ENCODE measurements at regions not wholly inside any gene's neighbourhood (a gene's known extent, or its start where the extent isn't known, plus 50 kb on each side); places are given as distances from the start of the nearest gene placed in this dataset.
A peak's percentile ranks its signal among the peaks of the same experiment; 100 is the strongest.
"Not testable (repeated sequence)": the region's sequence is repeated elsewhere in the genome, so short reads cannot be mapped to it uniquely, and the experiment has no call there.

DNA sequence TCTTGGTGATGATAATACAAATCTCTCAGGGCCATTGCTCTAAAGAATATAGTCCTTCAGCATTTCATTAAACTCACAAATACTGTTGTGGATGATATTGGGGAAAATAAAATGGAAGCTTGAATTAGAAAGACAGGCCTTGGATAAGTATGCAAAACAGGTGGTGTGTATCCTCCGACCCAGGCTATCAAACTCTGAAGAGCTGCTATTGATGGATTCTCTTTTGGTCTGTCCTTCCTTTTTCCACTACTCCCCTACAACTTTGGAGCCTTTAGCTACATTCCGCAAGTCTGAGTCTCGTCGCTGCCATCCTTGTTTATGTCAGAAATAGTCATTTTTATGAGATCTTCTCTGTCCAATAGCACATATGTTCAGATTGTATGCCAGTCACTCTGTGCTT is 351.6 kb downstream of the KCNJ2 start:
- Histone ChIP-seq H3K27me3 (replicated peaks; ENCODE audit: insufficient read depth, low read depth, low read length, poor library complexity) (no peaks in the 10 kb centered on the region), H3K9me3 (ENCODE audit: low read depth, low read length, poor library complexity, severe bottlenecking) (no peaks in the 10 kb centered on the region), H3K27ac (ENCODE audit: low read depth, low read length, poor library complexity, severe bottlenecking) (no peak overlapping the region), H3K4me3 (ENCODE audit: low read depth, low read length, poor library complexity, severe bottlenecking) (no peak overlapping the region), H3K4me1 (ENCODE audit: insufficient read depth, low read length, poor library complexity, severe bottlenecking) (no peaks in the 10 kb centered on the region), H3K36me3 (ENCODE audit: insufficient read depth, low read length, poor library complexity, severe bottlenecking) (no peaks in the 10 kb centered on the region)
- TF ChIP-seq, protein P1, sequence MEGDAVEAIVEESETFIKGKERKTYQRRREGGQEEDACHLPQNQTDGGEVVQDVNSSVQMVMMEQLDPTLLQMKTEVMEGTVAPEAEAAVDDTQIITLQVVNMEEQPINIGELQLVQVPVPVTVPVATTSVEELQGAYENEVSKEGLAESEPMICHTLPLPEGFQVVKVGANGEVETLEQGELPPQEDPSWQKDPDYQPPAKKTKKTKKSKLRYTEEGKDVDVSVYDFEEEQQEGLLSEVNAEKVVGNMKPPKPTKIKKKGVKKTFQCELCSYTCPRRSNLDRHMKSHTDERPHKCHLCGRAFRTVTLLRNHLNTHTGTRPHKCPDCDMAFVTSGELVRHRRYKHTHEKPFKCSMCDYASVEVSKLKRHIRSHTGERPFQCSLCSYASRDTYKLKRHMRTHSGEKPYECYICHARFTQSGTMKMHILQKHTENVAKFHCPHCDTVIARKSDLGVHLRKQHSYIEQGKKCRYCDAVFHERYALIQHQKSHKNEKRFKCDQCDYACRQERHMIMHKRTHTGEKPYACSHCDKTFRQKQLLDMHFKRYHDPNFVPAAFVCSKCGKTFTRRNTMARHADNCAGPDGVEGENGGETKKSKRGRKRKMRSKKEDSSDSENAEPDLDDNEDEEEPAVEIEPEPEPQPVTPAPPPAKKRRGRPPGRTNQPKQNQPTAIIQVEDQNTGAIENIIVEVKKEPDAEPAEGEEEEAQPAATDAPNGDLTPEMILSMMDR (conservative IDR thresholded peaks at IDR 0.05; ENCODE audit: low read depth, low read length) = no peak
- no peak for TF ChIP-seq EZH2 (IDR thresholded peaks at IDR 0.05; ENCODE audit: borderline replicate concordance, low read depth, low read length, poor library complexity, severe bottlenecking)
- BruUV-seq (replicated peaks) = no TSS peak
- intact Hi-C loops (cut with micrococcal nuclease; ENCODE audit: unreplicated experiment) = no loop called here
- no peak for DNase-seq (ENCODE audit: low spot score)
- ChIA-PET POLR2A (ENCODE audit: low non-redundant PET) (no interaction called here), CTCF (no interaction called here)

DNA sequence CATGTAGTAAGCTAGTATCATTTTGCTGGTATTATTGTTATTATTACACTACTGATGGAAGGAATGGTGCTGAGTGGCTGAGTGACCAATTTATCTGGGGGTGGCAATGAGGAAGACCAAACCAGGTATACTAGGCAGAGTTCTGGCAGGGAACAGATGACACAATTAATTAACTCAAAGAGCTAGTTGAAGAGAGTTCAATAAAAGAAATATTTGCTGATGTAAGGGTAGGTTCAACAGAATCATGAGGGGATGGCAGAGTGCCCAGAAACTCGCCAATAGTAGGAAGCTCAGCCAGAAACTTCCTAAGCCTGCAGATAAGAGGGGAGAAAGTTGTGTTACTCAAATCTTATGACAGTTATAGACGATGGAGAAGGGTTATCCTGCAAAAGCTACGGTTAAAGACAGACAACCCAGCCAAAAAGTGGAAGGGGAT is 352.5 kb downstream of the KCNJ2 start:
- no peak overlapping the region for H3K27ac ChIP-seq (ENCODE audit: low read depth, low read length, poor library complexity, severe bottlenecking)
- H3K36me3 ChIP-seq (ENCODE audit: insufficient read depth, low read length, poor library complexity, severe bottlenecking) = no peaks in the 10 kb centered on the region
- DNase-seq (ENCODE audit: low spot score) = peak; percentile 2
- H3K4me1 ChIP-seq (ENCODE audit: insufficient read depth, low read length, poor library complexity, severe bottlenecking) = no peaks in the 10 kb centered on the region
- no peak overlapping the region for H3K4me3 ChIP-seq (ENCODE audit: low read depth, low read length, poor library complexity, severe bottlenecking)
- TF ChIP-seq, protein P1 (conservative IDR thresholded peaks at IDR 0.05; ENCODE audit: low read depth, low read length) = no peak
- no peak for TF ChIP-seq EZH2 (IDR thresholded peaks at IDR 0.05; ENCODE audit: borderline replicate concordance, low read depth, low read length, poor library complexity, severe bottlenecking)
- ChIA-PET CTCF (no interaction called here), POLR2A (ENCODE audit: low non-redundant PET) (no interaction called here)
- no TSS peak for BruUV-seq (replicated peaks)
- intact Hi-C loops (cut with micrococcal nuclease; ENCODE audit: unreplicated experiment) = no loop called here
- no peaks in the 10 kb centered on the region for H3K9me3 ChIP-seq (ENCODE audit: low read depth, low read length, poor library complexity, severe bottlenecking)
- H3K27me3 ChIP-seq (replicated peaks; ENCODE audit: insufficient read depth, low read depth, low read length, poor library complexity) = no peaks in the 10 kb centered on the region

DNA sequence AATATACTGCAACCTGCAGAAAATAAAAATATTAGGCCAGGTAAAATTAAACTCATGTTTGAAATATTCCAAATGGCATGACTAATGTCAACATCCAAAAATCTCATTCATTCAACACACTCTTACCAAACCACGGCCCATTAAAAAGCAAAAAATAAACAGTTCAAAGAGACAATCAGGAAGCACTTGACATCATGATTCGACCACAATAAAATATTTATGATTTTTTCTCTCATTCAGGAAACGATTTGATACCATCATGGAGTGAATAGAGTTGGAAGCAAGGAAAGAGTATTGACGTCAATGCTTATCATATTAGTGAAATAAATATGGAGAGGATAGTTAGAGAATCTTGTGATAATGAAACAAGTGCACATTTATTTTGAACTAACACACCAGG is 354.1 kb downstream of the KCNJ2 start:
- no peak overlapping the region for H3K4me3 ChIP-seq (ENCODE audit: low read depth, low read length, poor library complexity, severe bottlenecking)
- no peak for TF ChIP-seq EZH2 (IDR thresholded peaks at IDR 0.05; ENCODE audit: borderline replicate concordance, low read depth, low read length, poor library complexity, severe bottlenecking)
- TF ChIP-seq, protein P1 (conservative IDR thresholded peaks at IDR 0.05; ENCODE audit: low read depth, low read length) = no peak
- DNase-seq (ENCODE audit: low spot score) = no peak
- H3K9me3 ChIP-seq (ENCODE audit: low read depth, low read length, poor library complexity, severe bottlenecking) = no peaks in the 10 kb centered on the region
- ChIA-PET CTCF (no interaction called here), POLR2A (ENCODE audit: low non-redundant PET) (no interaction called here)
- no peaks in the 10 kb centered on the region for H3K36me3 ChIP-seq (ENCODE audit: insufficient read depth, low read length, poor library complexity, severe bottlenecking)
- no peaks in the 10 kb centered on the region for H3K27me3 ChIP-seq (replicated peaks; ENCODE audit: insufficient read depth, low read depth, low read length, poor library complexity)
- no peaks in the 10 kb centered on the region for H3K4me1 ChIP-seq (ENCODE audit: insufficient read depth, low read length, poor library complexity, severe bottlenecking)
- intact Hi-C loops (cut with micrococcal nuclease; ENCODE audit: unreplicated experiment) = no loop called here
- H3K27ac ChIP-seq (ENCODE audit: low read depth, low read length, poor library complexity, severe bottlenecking) = no peak overlapping the region
- no TSS peak for BruUV-seq (replicated peaks)

DNA sequence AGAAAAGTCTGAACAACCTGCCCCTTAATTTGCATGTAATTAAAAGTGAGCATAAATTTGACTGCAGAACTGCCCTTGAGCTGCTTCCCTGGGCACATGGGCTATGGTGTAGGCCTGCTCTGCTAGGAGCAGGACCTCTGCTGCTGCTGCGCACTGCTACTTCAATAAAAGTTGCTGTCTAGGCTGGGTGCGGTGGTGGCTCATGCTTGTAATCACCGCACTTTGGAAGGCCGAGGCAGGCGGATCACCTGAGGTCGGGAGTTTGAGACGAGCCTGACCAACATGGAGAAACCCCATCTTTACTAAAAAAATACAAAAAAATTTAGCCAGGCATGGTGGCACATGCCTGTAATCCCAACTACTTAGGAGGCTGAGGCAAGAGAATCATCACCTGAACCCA is 355.7 kb downstream of the KCNJ2 start:
- H3K4me3 ChIP-seq (ENCODE audit: low read depth, low read length, poor library complexity, severe bottlenecking); POLR2A ChIA-PET (ENCODE audit: low non-redundant PET); H3K36me3 ChIP-seq (ENCODE audit: insufficient read depth, low read length, poor library complexity, severe bottlenecking); intact Hi-C loops (cut with micrococcal nuclease; ENCODE audit: unreplicated experiment); DNase-seq (ENCODE audit: low spot score); H3K9me3 ChIP-seq (ENCODE audit: low read depth, low read length, poor library complexity, severe bottlenecking); CTCF ChIA-PET; H3K27me3 ChIP-seq (replicated peaks; ENCODE audit: insufficient read depth, low read depth, low read length, poor library complexity); BruUV-seq (replicated peaks); H3K27ac ChIP-seq (ENCODE audit: low read depth, low read length, poor library complexity, severe bottlenecking); H3K4me1 ChIP-seq (ENCODE audit: insufficient read depth, low read length, poor library complexity, severe bottlenecking): not testable (repeated sequence)
